ENCODE measurements at regions not wholly inside any gene's neighbourhood (a gene's known extent, or its start where the extent isn't known, plus 50 kb on each side); places are given as distances from the start of the nearest gene placed in this dataset.

GRCh38 chr11:128365044-128365443 lies 222.3 kb downstream of the ETS1 start:
- DNase-seq, result peak; percentile 71

GRCh38 chr11:128361451-128362020 lies 225.8 kb downstream of the ETS1 start:
- DNase-seq, result no peak

GRCh38 chr11:128359515-128359914 lies 227.8 kb downstream of the ETS1 start:
- no peak for DNase-seq

GRCh38 chr11:128357073-128357472 lies 230.3 kb downstream of the ETS1 start:
- DNase-seq, result no peak

GRCh38 chr11:128355558-128355957 lies 231.8 kb downstream of the ETS1 start:
- no peak for DNase-seq

- DNase-seq, result no peak
Observed at GRCh38 chr11:128354476-128354875, 232.9 kb downstream of the ETS1 start.

- no peak for DNase-seq
Observed at GRCh38 chr11:128351168-128351567, 236.2 kb downstream of the ETS1 start.

- DNase-seq, result no peak
Observed at GRCh38 chr11:128349650-128350299, 237.6 kb downstream of the ETS1 start.

- DNase-seq, result no peak
Observed at GRCh38 chr11:128346804-128347203, 240.6 kb downstream of the ETS1 start.

- no peak for DNase-seq
Observed at GRCh38 chr11:128345316-128345715, 242.0 kb downstream of the ETS1 start.

- no peak for DNase-seq
Observed at GRCh38 chr11:128343870-128344269, 243.5 kb downstream of the ETS1 start.

- no peak for DNase-seq
Observed at GRCh38 chr11:128343135-128343514, 244.2 kb downstream of the ETS1 start.

- no peak for DNase-seq
Observed at GRCh38 chr11:128342511-128343134, 244.7 kb downstream of the ETS1 start.

GRCh38 chr11:128341280-128342248 lies 245.8 kb downstream of the ETS1 start:
- no peak for DNase-seq

GRCh38 chr11:128339792-128340191 lies 247.6 kb downstream of the ETS1 start:
- no peak for DNase-seq

GRCh38 chr11:128338811-128339210 lies 248.5 kb downstream of the ETS1 start:
- no peak for DNase-seq

GRCh38 chr11:128336203-128336602 lies 251.2 kb downstream of the ETS1 start:
- no peak for DNase-seq

- DNase-seq, result no peak
Observed at GRCh38 chr11:128335729-128336128, 251.6 kb downstream of the ETS1 start.

- no peak for DNase-seq
Observed at GRCh38 chr11:128334311-128335044, 252.9 kb downstream of the ETS1 start.

GRCh38 chr11:128331317-128331716 lies 256.0 kb downstream of the ETS1 start:
- DNase-seq, result no peak

GRCh38 chr11:128330203-128330602 lies 257.2 kb downstream of the ETS1 start:
- DNase-seq, result no peak
